ENCODE measurements at regions not wholly inside any gene's neighbourhood (a gene's known extent, or its start where the extent isn't known, plus 50 kb on each side); places are given as distances from the start of the nearest gene placed in this dataset.
"Not testable (repeated sequence)": the region's sequence is repeated elsewhere in the genome, so short reads cannot be mapped to it uniquely, and the experiment has no call there.

DNA sequence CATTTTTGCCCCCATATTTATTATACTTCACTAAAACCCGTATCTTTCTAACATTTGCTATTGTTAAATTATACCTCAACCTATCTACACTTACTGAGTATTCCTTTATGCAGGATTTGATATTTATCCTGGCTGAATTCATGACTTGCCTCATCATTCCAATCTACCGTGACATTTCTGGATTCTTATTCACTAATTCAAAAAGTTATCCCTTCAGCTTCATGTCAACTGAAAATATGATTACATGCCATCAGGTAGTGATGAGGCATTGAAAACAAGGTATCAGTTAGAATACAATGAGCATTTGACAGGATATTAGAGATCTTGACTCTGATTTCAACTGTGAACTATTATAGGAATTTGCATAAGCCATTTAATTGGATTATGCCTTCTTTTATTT is 2171.9 kb upstream of the WWC1 start:
- no peak for TF ChIP-seq CTCF (IDR thresholded peaks at IDR 0.05)
- H3K27me3 ChIP-seq (ENCODE audit: control insufficient read depth, insufficient read depth, low read length) = no peaks in the 10 kb centered on the region
- H3K36me3 ChIP-seq (ENCODE audit: control insufficient read depth, insufficient read depth, low read length) = no peaks in the 10 kb centered on the region
- H3K9me3 Mint-ChIP-seq = peaks cover 16 to 26% of the 10 kb centered on the region in 2 donors
- ATAC-seq (no peak), DNase-seq (no peak)
- intact Hi-C loops (cut with micrococcal nuclease) = no loop called here
- no peaks in the 10 kb centered on the region for H3K36me3 Mint-ChIP-seq
- no peak overlapping the region for H3K27ac ChIP-seq (ENCODE audit: low read length)
- H3K27ac Mint-ChIP-seq = no peak overlapping the region
- H3K27me3 Mint-ChIP-seq (ENCODE audit: low read depth in 2 of 2) = no peaks in the 10 kb centered on the region
- H3K4me1 ChIP-seq (ENCODE audit: control insufficient read depth, insufficient read depth, low read length) = no peaks in the 10 kb centered on the region
- peaks cover 3% of the 10 kb centered on the region for H3K9me3 ChIP-seq (ENCODE audit: control insufficient read depth, insufficient read depth, low read length)
- 71% methylated on average over 1 of the region's 2 CpGs for WGBS (ENCODE audit: insufficient coverage)
- no peak overlapping the region for H3K4me3 ChIP-seq (ENCODE audit: low read length)
- H3K4me1 Mint-ChIP-seq = no peaks in the 10 kb centered on the region
- H3K4me3 Mint-ChIP-seq = no peak overlapping the region

- intact Hi-C loops (cut with micrococcal nuclease) = no loop called here
- Mint-ChIP-seq H3K4me1 (no peaks in the 10 kb centered on the region), H3K4me3 (no peak overlapping the region), H3K36me3 (no peaks in the 10 kb centered on the region), H3K9me3 (peaks cover 9 to 11% of the 10 kb centered on the region in 2 donors), H3K27ac (no peak overlapping the region), H3K27me3 (ENCODE audit: low read depth in 2 of 2) (no peaks in the 10 kb centered on the region)
- peaks cover 14% of the 10 kb centered on the region for H3K9me3 ChIP-seq (ENCODE audit: control insufficient read depth, insufficient read depth, low read length)
- no peaks in the 10 kb centered on the region for H3K36me3 ChIP-seq (ENCODE audit: control insufficient read depth, insufficient read depth, low read length)
- no peak overlapping the region for H3K27ac ChIP-seq (ENCODE audit: low read length)
- H3K4me1 ChIP-seq (ENCODE audit: control insufficient read depth, insufficient read depth, low read length) = no peaks in the 10 kb centered on the region
- no peak overlapping the region for H3K4me3 ChIP-seq (ENCODE audit: low read length)
- no peak for ATAC-seq
- 87% methylated on average over 4 of the region's 4 CpGs for WGBS (ENCODE audit: insufficient coverage)
- no peak for TF ChIP-seq CTCF (IDR thresholded peaks at IDR 0.05)
- no peak for DNase-seq
- H3K27me3 ChIP-seq (ENCODE audit: control insufficient read depth, insufficient read depth, low read length) = no peaks in the 10 kb centered on the region
These were observed 2167.7 kb upstream of the WWC1 start for GRCh38 chr5:166123717-166124116.

DNA sequence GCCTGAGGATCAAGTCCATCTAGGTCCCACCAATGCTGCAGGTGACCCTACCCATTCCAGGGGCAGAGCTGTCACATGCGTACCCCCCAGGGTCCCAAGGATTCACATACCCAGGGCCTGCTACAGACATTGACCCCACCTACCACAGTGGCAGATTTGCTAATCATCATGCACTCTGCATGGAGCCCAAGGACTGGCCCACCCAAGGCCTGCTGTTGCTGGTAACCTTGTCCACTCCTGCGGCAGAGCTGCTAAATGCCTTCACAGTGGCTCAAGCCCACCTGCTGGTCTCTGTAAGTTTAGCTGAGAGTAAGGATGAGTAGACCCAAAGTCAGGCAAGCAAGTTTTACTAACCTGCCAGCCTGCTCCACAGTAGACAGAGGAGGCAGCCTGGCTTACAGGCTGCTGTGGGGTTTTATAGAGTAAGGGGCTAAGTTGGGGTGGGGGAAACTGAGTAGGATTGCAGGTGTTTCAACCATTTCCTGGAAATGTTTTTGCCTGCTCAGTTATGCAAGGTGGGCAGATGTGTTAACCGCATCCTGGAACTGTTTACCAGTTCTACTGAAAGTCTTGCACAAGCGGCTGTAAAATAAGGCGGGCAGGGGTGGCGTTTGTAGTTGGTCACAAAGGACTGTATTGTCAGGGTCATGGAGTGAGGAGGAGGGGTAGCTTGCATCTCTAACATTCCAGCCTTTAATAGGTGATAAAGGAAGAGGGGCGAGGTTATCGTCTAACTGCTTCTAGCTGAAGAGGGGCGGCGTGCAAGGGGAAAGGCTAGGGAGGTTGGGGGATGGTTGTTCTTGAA is 2163.5 kb upstream of the WWC1 start:
- H3K9me3 ChIP-seq (ENCODE audit: control insufficient read depth, insufficient read depth, low read length) = peaks cover 34% of the 10 kb centered on the region
- intact Hi-C loops (cut with micrococcal nuclease) = no loop called here
- no peak for TF ChIP-seq CTCF (IDR thresholded peaks at IDR 0.05)
- H3K36me3 ChIP-seq (ENCODE audit: control insufficient read depth, insufficient read depth, low read length) = no peaks in the 10 kb centered on the region
- no peaks in the 10 kb centered on the region for H3K36me3 Mint-ChIP-seq
- H3K27ac ChIP-seq (ENCODE audit: low read length) = no peak overlapping the region
- 91% methylated on average over 10 of the region's 10 CpGs for WGBS (ENCODE audit: insufficient coverage)
- no peak for DNase-seq
- no peak overlapping the region for H3K27ac Mint-ChIP-seq
- no peaks in the 10 kb centered on the region for H3K27me3 Mint-ChIP-seq (ENCODE audit: low read depth in 2 of 2)
- H3K4me3 ChIP-seq (ENCODE audit: low read length) = no peak overlapping the region
- H3K4me1 ChIP-seq (ENCODE audit: control insufficient read depth, insufficient read depth, low read length) = no peaks in the 10 kb centered on the region
- no peak overlapping the region for H3K4me3 Mint-ChIP-seq
- no peaks in the 10 kb centered on the region for H3K4me1 Mint-ChIP-seq
- H3K27me3 ChIP-seq (ENCODE audit: control insufficient read depth, insufficient read depth, low read length) = no peaks in the 10 kb centered on the region
- peaks cover 3 to 7% of the 10 kb centered on the region in 2 donors for H3K9me3 Mint-ChIP-seq
- no peak for ATAC-seq

GRCh38 chr5:166145107-166145506 is 2146.3 kb upstream of the WWC1 start:
- H3K36me3 ChIP-seq (ENCODE audit: control insufficient read depth, insufficient read depth, low read length); ATAC-seq; H3K4me1 ChIP-seq (ENCODE audit: control insufficient read depth, insufficient read depth, low read length); H3K4me3 Mint-ChIP-seq; H3K9me3 ChIP-seq (ENCODE audit: control insufficient read depth, insufficient read depth, low read length); H3K4me1 Mint-ChIP-seq; H3K27me3 ChIP-seq (ENCODE audit: control insufficient read depth, insufficient read depth, low read length); H3K27ac Mint-ChIP-seq; H3K27me3 Mint-ChIP-seq (ENCODE audit: low read depth in 2 of 2); DNase-seq; H3K36me3 Mint-ChIP-seq; H3K27ac ChIP-seq (ENCODE audit: low read length); H3K4me3 ChIP-seq (ENCODE audit: low read length); intact Hi-C loops (cut with micrococcal nuclease): not testable (repeated sequence)
- 80% methylated on average over 3 of the region's 17 CpGs for WGBS (ENCODE audit: insufficient coverage)
- peaks cover 11 to 17% of the 10 kb centered on the region in 2 donors for H3K9me3 Mint-ChIP-seq

Data from natural killer cell (primary cell).